ENCODE measurements at regions not wholly inside any gene's neighbourhood (a gene's known extent, or its start where the extent isn't known, plus 50 kb on each side); places are given as distances from the start of the nearest gene placed in this dataset.
"Not testable (repeated sequence)": the region's sequence is repeated elsewhere in the genome, so short reads cannot be mapped to it uniquely, and the experiment has no call there.

DNA sequence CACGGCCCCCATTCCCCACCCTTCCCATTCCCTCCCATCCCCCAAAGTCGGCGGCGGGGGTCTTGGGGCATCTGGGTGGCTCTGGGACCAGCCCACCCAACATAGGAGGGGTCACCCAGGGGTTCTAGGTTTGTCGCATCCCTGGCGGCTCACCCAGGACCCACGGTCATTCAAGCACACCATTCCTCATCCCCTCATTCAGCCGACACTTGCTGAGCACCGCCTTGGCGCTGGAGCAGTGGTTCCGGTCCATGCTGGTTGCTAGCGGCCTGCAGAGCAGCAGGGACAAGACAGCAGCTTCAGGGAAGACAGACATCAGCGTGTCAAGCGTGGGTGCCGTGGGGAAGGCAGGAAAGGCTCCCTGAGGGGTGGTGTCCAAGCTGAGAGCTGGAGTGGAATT, 50.5 kb upstream of the OTOS start:
- DNase-seq (ENCODE audit: low read depth in 2 of 3, low spot score in 2 of 3) = no peak

DNA sequence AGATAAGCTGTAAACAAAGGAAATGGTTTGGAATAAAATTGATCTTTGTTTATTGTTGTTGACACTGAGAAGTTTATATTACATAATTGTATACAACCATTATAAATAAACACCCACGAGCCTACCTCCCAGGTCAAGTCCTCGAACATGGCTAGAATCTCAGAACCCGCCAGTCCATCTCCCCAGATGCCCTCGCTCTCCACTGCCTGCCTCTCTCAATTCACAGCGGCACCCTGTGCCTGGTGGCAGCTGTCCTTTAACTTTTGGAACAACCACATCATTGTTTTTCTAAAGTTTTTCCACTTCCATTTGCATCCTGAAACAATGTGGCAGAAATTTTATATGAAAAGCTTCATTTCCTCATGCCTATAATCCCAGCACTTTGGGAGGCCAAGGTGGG, 52.2 kb upstream of the OTOS start:
- no peak for DNase-seq (ENCODE audit: low read depth in 2 of 3, low spot score in 2 of 3)

DNA sequence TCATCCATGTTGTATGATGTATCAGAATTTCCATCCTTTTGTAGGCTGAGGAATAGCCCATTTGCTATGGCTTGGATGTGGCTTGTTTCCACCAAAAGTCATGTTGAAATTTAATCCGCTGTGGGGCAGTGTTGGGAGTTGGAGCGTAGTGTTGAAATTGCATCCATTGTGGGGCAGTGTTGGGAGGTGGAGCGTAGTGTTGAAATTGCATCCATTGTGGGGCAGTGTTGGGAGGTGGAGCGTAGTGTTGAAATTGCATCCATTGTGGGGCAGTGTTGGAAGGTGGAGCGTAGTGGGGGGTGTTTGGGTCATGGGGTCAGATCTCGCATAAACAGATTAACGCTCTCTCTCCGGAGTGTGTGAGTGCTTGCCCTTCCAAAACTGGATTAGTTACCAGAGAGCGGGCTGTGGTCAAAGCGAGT, 53.9 kb upstream of the OTOS start:
- DNase-seq (ENCODE audit: low read depth in 2 of 3, low spot score in 2 of 3) = not testable (repeated sequence)

DNA sequence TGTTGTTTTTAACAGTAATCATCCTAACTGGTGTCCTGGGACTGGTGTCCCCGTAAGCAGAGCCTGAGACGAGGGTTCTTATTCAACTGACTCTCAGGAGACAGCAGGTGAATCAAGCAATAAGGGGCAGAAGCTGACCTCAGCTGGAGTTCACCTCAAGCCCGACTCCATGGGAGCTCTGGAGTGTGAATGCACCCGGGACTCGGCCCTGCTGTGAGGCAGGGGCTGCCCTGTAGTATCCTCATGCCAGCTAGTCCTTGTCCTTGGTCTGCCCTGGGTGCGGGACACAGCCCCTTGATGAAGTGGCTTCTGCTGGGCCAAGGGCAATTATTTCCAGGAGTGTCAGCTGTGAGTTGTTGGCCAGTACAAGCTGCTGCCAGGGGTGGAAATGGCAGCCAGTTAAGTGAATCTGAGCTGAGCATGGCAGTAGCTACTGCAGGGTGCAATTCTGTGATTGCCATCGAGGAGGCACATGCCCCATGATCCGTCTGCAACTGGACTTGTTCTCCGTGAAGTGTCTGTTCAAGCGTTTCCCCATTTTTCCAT, 54.9 kb upstream of the OTOS start:
- no peak for DNase-seq (ENCODE audit: low read depth in 2 of 3, low spot score in 2 of 3)

DNA sequence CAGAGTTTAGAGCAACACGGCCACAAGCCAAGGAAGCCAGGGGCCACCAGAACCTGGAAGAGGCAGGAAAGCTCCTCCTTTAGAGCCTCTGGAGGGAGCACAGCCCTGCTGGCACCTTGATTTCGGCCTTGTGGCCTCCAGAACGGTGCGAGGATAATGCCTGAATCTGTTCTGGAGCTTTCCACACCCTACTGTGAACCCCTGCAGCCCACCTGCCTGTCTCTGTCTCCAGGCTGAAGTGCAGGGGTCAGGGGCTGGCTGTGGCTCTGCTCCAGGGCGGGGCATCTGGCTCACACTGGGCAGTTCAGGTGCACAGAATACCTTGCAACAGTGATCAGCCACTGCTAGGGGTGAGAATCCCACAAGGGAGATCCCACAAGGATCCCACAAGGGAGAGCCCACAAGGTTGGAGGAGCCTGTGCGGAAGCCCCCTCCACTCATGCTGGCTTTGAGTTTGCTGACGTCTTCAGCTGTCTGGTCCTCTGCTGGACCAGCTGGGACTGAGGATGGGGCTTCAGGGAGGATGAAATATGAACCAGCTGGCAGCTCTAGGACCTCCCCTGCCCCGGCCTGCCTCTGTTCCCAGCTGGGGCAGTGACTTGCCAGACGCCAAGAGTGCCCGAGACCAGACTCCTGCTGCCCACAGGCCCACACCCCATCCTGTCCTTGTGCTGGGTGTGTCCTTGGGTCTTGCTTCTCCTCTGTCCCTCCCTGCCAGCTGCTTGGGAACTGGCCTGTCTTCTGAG, 56.4 kb upstream of the OTOS start:
- no peak for DNase-seq (ENCODE audit: low read depth in 2 of 3, low spot score in 2 of 3)

DNA sequence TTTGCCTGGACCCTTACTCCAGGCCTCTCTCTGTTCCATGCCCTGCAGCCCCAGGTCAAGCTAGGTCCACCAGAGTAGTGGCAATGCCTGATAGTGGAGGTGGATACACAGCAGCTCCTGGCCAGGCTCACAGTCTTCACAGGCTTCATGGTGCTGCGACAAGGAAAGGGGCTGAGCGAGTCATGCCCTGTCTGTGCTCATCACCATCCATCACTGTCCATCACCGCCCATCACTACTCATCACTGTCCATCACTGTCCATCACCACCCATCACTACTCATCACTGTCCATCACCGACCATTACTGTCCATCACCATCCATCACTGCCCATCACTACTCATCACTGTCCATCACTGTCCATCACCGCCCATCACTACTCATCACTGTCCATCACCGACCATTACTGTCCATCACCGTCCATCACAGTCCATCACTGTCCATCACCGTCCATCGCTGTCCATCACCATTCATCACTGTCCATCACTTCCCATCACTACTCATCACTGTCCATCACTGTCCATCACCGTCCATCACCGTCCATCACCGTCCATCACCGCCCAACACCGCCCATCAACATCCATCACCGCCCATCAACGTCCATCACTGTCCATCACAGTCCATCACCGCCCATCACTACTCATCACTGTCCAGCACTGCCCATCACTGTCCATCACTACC, 57.1 kb upstream of the OTOS start:
- no peak for DNase-seq (ENCODE audit: low read depth in 2 of 3, low spot score in 2 of 3)

DNA sequence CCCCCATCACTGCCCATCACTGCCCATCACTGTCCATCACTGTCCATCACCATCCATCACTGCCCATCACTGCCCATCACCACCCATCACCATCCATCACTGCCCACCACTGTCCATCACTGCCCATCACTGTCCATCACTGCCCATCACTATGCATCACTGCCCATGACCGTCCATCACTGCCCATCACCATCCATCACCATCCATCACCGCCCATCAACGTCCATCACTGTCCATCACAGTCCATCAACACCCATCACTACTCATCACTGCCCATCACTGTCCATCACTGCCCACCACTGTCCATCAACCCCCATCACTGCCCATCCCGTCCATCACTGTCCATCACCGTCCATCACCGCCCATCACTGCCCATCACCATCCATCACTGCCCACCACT, 57.8 kb upstream of the OTOS start:
- DNase-seq (ENCODE audit: low read depth in 2 of 3, low spot score in 2 of 3) = no peak

DNA sequence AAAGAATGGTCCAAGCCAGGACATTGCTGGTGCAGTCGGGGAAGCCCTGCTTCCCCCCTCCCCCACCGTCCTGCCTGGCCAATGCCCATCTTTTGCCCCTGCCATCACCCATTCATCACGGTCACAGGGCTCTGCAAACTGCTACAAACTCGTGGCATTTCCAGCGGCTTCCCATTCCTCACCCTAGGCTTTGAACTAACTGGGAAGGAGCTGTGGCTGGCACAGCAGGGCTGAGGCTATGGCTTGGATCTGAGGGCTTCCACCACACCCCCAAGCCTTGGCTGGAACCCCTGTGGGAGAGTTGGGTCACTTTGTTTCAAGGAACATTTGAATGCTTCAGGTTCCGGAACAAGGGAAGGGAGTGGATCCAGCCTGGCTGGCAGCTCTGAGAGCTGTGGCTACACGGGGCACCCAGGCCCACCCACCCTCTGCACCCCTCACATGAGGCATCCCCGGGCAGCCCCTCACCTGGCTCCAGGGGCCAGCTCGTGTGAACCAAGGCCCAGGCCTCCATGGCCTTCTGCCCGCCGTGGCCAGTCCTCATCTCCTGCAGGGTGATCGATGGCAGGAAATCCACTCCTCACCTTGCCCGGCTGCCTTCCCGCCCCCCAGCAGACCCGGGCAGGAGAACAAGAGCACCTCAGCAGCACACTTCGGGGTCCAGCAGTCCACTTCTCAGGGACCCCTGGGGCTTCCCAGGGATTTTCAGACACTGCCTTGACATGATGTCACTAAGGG, 58.8 kb upstream of the OTOS start:
- DNase-seq (ENCODE audit: low read depth in 2 of 3, low spot score in 2 of 3) = no peak

DNA sequence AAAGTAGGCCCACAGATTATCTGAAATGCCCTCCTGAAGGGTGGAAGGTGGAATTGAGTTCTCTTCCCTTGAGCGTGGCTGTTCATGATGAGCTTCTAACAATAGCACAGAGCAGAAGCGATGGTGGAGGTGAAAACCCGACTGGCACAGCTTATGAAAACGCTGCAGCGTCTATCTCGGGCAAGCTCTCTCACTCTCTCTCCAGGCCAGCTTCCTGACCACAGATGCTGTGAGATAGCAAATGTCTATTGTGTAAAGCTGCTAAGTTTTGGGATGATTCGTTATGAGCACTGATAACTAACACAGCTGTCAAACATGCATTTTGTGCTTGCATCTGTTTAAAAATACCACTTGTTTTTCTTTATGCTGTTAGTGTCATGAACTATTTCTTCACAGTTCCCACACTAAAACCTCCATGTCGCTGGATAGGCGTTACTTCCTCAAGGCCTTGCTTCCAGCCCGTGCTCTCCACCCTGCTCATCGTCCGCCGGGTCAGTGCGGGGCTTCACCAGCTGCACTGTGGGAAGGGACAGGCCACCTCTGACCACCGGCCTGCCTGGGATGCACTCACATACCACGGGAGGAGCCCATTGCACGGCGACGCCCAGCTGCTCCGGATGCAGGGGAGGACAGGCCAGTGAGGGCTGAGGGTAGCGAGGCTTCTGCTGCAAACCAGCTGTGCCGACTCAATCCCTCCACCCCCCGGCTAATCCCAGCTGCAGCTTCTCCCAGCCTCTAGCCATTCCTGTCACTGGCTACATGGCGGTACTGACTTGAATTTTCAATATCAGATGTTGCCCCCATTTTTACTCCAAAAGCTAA, 60.0 kb upstream of the OTOS start:
- DNase-seq (ENCODE audit: low read depth in 2 of 3, low spot score in 2 of 3) = peak in 1 of 3 donors; percentile 12

DNA sequence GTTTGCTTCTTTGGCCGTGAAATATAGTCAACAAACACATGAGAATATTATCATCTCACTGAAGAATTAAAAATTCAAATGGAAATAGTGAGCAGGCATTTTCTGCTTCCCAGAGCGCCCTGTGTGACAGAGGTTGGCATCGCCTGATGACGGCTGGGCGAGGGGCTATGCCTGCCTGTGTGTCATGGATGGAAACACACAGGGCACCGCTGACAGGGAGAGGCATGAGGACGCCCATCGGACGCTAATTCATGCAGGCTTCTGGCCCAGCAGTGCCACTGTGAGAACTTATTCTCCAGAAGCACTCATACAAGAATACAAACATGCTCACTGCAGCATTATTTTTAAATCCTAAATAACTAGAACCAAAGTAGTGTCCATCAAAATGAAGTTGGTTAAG, 61.4 kb upstream of the OTOS start:
- DNase-seq (ENCODE audit: low read depth in 2 of 3, low spot score in 2 of 3) = no peak

DNA sequence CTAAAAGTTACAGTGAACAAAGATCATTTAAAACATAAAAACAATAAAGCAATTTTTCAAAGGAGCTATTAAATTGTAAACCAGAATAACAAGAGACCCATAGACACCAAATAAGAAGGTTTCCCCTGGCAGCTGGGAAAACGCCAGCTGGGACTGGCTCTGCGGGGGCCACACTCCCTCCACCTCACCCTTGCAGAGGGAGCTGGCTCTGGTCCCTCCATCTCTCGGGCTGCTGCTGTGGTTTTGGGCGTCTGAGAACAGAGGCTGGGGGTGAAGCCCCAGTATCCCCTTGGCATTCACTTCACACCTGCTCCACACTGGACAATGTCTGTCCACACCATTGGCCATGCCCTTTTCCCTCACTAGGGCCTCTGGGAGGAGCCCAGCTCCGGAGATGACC, 62.1 kb upstream of the OTOS start:
- DNase-seq (ENCODE audit: low read depth in 2 of 3, low spot score in 2 of 3) = no peak

DNA sequence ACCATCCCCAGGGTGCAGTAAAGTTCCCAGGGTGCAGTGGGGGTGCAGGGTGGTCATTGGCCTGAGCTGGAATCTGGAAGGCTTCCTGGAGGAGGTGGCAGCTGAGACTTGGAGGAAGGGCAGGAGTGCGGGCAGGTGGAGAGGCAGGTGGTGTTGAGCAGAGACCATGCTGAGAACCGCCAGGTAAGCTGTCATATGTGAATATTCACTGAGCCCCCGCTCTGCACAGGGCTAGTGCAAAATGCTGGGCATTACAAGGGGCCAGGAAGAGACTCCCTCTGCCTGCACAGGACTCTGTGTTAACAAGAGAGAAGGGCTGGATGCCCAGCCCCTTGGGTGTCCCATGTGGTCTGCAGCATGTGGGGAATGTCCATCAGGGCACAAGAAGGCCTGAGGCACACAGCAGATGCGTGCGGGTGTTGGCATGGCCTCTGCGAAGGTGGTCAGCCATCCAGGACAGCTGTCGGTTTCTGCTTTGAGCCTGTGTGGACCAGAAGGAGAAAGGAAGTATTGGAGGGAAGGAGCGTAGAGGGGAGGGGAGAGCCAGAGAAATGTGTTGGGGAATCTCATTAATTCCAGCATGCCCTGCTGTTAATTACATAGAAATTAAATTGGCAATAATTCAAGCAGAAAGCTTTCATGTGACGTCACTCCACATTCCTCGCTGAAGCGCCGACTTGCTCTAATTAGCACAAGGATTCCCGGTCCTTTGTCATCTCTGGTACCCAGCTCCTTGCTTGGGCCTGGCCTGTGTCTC, 62.8 kb upstream of the OTOS start:
- DNase-seq (ENCODE audit: low read depth in 2 of 3, low spot score in 2 of 3) = no peak

DNA sequence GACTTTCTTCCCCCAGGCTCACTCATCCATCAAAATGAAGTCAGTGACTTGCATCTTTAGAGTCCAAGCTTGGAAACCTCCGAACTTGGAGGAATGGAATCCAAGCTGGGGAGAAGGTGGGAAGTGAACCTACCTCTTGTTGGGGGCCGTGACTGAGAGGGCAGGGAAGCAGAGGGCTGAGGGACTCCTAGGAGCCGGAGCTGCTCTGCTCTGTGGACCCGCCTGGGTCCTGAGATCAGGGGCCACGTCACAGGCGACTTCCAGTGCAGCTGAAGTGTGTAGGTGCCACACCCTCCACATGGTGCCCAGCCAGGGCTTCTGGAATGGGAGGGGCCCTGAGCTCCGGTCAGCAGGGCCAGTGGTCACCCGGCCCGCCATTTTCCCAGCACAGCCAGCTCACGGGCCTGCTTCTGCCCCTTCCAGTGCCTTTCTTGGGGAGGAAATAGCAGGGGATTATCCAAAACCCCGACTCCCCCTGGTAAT, 63.4 kb upstream of the OTOS start:
- DNase-seq (ENCODE audit: low read depth in 2 of 3, low spot score in 2 of 3) = no peak

DNA sequence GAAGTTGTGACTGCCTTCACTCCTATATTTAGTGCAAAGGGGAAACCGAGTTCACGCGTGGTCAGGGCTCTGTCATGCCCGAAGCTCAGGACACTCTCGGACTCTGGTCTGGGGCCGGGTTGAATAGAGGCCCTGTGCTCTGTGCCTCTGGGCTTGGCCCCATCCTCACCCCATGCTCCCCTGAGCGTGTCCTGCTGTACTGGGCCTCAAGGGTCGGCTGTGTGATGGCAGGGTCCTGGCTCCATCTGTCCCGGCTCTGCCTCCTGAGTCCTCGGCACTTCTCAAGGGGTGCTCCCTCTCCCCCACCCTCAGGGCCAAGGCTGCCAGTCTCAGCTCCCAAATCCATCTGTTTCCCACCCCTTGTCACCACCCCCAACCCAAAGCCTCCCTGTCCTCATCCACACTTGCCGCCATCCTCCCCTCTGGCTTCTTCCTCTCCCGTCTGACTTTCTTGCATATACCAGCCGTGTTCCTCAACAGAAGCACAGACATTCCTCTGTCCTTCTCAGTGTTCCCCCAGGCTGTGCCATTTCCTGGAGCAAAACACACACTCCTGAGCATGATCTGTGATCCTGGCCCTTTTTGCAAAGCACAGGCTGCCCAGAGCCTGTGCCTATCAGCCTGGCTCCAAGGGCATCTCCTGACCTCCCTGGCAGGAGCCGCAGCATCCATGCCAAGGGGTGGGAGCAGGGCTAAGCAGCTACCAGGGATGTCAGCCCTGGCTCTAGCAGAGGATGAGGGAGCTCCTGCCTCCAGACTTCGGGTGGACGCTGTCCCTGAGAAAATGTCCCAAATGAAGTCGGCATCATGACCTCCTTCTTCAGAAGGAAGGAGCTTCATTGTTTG, 64.2 kb upstream of the OTOS start:
- no peak for DNase-seq (ENCODE audit: low read depth in 2 of 3, low spot score in 2 of 3)

DNA sequence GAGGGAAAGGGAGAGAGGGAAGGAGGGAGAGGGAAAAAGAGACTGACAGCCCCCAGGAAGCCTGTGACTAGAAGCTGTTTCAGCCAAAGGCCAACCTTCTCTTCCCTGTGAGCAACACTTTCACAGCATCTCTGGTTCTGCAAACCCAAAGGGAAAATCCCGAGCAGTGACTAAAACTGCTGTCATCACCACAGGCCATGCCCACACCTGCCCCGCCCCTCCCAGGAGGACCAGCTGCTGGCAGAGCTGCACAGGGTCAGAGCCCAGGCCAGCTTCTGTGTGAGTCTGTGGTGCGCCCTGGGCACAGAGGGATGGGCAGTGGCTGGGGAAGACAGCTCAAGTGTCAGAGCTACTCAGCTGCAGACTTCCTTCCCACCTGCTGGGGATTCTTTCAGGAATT, 64.9 kb upstream of the OTOS start:
- DNase-seq (ENCODE audit: low read depth in 2 of 3, low spot score in 2 of 3) = no peak

DNA sequence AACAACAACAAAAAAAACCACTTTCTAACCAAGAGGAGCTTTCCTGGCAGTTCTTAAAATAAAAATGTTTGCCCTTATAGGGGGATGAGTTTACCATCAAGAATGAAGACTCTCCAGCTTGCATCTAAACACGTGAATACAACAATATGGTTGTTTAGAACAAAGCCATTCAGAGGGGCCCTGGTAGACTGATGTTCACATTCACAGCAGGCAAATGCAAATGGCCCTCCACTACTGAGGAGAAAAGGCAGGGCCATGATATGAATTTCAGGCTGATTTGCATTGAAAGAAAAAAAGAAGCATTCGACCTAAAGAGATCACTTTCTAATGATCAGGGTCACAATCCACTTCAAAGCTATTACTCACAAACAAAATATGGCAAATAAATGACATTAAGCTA, 65.3 kb upstream of the OTOS start:
- no peak for DNase-seq (ENCODE audit: low read depth in 2 of 3, low spot score in 2 of 3)

DNA sequence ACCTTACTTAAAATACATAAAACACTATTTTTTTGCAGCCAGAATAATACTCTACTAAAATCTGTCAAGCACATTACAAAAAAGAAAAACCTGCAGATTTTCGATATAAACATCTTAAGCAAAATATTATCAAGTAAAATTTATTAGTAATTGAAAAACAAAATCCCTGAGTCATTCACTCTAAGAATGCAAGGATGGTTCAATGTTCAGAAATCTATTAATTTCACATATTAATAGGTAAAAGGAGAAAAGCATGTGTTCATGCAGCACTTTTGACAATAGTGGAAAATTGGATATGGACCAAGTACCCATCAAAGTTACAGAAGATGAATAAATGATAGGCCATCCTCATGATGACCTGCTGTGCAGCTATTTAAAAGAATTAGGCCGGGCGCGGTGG, 66.2 kb upstream of the OTOS start:
- no peak for DNase-seq (ENCODE audit: low read depth in 2 of 3, low spot score in 2 of 3)

DNA sequence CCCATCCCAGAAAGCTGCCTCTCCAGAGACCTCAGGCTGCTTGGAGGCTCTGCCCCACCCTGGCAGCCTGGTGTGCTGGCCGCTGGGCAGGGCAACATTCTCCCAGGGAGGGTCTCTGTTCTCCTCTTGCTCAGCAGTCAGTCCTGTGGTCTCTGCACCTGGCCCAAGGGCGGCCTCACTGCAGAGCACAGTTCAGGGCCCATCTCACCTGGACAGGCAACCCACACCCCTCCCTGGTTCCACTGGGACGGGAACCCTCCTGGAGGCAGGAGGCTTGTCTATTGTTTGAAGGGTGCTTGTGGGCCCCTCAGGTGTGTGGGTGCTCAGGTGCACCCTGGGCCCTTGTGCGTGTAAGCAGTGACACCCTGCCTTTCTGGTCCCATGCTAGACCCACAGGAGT, 67.2 kb upstream of the OTOS start:
- no peak for DNase-seq (ENCODE audit: low read depth in 2 of 3, low spot score in 2 of 3)

DNA sequence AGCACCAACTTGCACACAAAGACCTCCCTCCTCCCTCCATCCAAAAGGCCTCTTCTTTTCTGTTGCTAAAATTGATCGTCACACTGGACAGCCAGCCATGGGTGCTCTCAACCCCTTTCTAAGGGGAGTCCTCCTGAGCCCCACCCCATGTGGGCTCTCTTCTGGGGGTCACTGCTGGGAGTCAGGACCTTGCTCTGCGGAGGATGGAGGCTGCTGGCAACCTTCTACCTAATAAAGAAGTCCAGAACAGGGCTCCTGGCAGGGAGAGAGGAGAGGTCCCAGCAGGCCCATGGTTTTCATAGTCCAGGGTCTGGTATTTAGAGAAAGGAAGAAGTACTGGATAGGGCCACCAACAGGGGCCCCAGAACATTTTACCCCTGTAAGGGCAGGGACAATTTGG, 67.6 kb upstream of the OTOS start:
- no peak for DNase-seq (ENCODE audit: low read depth in 2 of 3, low spot score in 2 of 3)
